Neural progenitor cell (in vitro differentiated cells): ENCODE measurements at regions not wholly inside any gene's neighbourhood (a gene's known extent, or its start where the extent isn't known, plus 50 kb on each side); places are given as distances from the start of the nearest gene placed in this dataset.

ENCODE experiments used
- DNase-seq: peaks from one replicate; pipeline ENCODE4 v3.0.0-alpha.2; 2016; ENCODE audit warnings: low spot score
- H2AFZ ChIP-seq: fragments of 200-600 bp; sonication (generic); replicated peaks from 2 replicates; pipeline ENCODE4 v1.6.1; 2016; ENCODE audit warnings: antibody characterized with exemption
- H3F3A ChIP-seq: fragments of 200-600 bp; sonication (generic); 2 replicates; pipeline ENCODE4 v1.6.1; 2016; ENCODE audit warnings: antibody characterized with exemption, low read depth
- H3K27ac ChIP-seq: fragments of 200-600 bp; sonication (generic); 2 replicates; pipeline ENCODE4 v1.5.1; 2016; ENCODE audit warnings: mild to moderate bottlenecking
- H3K27me3 ChIP-seq: fragments of 200-600 bp; sonication (generic); 2 replicates; pipeline ENCODE4 v1.6.1; 2016; ENCODE audit warnings: mild to moderate bottlenecking, moderate library complexity
- H3K36me3 ChIP-seq: fragments of 200-600 bp; sonication (generic); 2 replicates; pipeline ENCODE4 v1.5.1; 2016
- H3K4me1 ChIP-seq: fragments of 200-600 bp; sonication (generic); 2 replicates; pipeline ENCODE4 v1.6.1; 2016; ENCODE audit warnings: mixed run types
- H3K4me2 ChIP-seq: fragments of 200-600 bp; sonication (generic); 2 replicates; pipeline ENCODE4 v1.6.1; 2016
- H3K4me3 ChIP-seq: fragments of 200-600 bp; sonication (generic); 2 replicates; pipeline ENCODE4 v1.5.1; 2016
- H3K79me2 ChIP-seq: fragments of 200-600 bp; sonication (generic); 2 replicates; pipeline ENCODE4 v1.6.1; 2016; ENCODE audit warnings: low read depth
- H3K9ac ChIP-seq: fragments of 200-600 bp; sonication (generic); 2 replicates; pipeline ENCODE4 v1.6.1; 2016
- H3K9me3 ChIP-seq: fragments of 200-600 bp; sonication (generic); 2 replicates; pipeline ENCODE4 v1.5.1; 2016; ENCODE audit warnings: low read depth
- H4K20me1 ChIP-seq: fragments of 200-600 bp; sonication (generic); 2 replicates; pipeline ENCODE4 v1.6.1; 2016; ENCODE audit warnings: low read depth
- H3K27ac Mint-ChIP-seq: 3 replicates; pipeline ENCODE4 v1.8.0; 2021; ENCODE audit warnings: mixed read lengths
- H3K27me3 Mint-ChIP-seq: 2 replicates; pipeline ENCODE4 v1.8.0; 2022; ENCODE audit warnings: low read depth, mild to moderate bottlenecking, inconsistent platforms, moderate library complexity, mixed read lengths; ENCODE audit not compliant: insufficient read depth
- H3K36me3 Mint-ChIP-seq: 3 replicates; pipeline ENCODE4 v1.8.0; 2021; ENCODE audit warnings: mixed read lengths
- H3K4me1 Mint-ChIP-seq: 3 replicates; pipeline ENCODE4 v1.8.0; 2021; ENCODE audit warnings: mixed read lengths
- H3K4me3 Mint-ChIP-seq: 3 replicates; pipeline ENCODE4 v1.8.0; 2021; ENCODE audit warnings: mild to moderate bottlenecking, moderate library complexity, mixed read lengths
- H3K9me3 Mint-ChIP-seq: 3 replicates; pipeline ENCODE4 v1.8.0; 2020; ENCODE audit warnings: mixed read lengths
- CTCF ChIP-seq: fragments of 200-600 bp; sonication (generic); IDR thresholded peaks from 2 replicates; pipeline ENCODE4 v1.5.1; 2017; ENCODE audit warnings: antibody characterized with exemption, mild to moderate bottlenecking
- EZH2 ChIP-seq: fragments of 200-600 bp; sonication (generic); IDR thresholded peaks from 2 replicates; pipeline ENCODE4 v1.6.1; 2017; ENCODE audit warnings: antibody characterized with exemption, mild to moderate bottlenecking, moderate library complexity
- EZH2phosphoT487 ChIP-seq: fragments of 200-600 bp; sonication (generic); IDR thresholded peaks from 2 replicates; pipeline ENCODE4 v1.6.1; 2017; ENCODE audit warnings: antibody characterized with exemption

- Mint-ChIP-seq H3K36me3 (no peaks in the 10 kb centered on the region), H3K4me3 (no peak overlapping the region), H3K9me3 (peaks cover 2% of the 10 kb centered on the region), H3K27ac (no peak overlapping the region), H3K4me1 (peaks cover 5% of the 10 kb centered on the region), H3K27me3 (peaks cover 3% of the 10 kb centered on the region)
- Histone ChIP-seq H2AFZ (no peak overlapping the region), H3K27me3 (no peaks in the 10 kb centered on the region), H3K9ac (no peak overlapping the region), H3K9me3 (no peaks in the 10 kb centered on the region), H3K4me1 (no peaks in the 10 kb centered on the region), H3K4me3 (no peak overlapping the region), H3K36me3 (no peaks in the 10 kb centered on the region), H4K20me1 (no peaks in the 10 kb centered on the region), H3K79me2 (no peaks in the 10 kb centered on the region), H3K27ac (no peak overlapping the region), H3K4me2 (no peak overlapping the region), H3F3A (no peaks in the 10 kb centered on the region)
- no peak for DNase-seq
- TF ChIP-seq CTCF (no peak), EZH2 (no peak)
Measured at GRCh38 chr14:97873291-97873690, 1076.1 kb downstream of the VRK1 start.

DNA sequence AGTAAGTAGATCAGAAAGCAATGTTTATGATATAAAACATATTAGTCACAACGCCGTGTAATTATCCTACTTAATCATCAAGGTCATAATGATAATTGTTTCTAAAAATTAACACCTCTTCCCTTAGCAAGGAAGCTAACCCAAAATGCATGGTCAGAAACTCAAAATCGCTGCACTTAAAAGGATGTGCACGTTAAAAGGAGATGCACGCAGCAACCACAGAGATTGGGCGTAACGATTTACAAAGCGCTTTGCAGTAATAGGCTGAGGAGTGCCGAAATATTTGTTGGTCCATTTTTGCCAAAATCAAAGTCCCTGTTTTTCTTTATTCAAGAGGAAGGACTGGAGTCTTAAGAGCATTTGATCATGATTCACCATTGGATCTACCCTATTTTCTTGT, 1077.2 kb downstream of the VRK1 start:
- H3K27ac Mint-ChIP-seq, result no peak overlapping the region
- Histone ChIP-seq H3K4me3 (no peak overlapping the region), H3K4me1 (no peaks in the 10 kb centered on the region), H2AFZ (no peak overlapping the region), H3K27me3 (no peaks in the 10 kb centered on the region), H3K9ac (no peak overlapping the region), H4K20me1 (no peaks in the 10 kb centered on the region), H3F3A (no peaks in the 10 kb centered on the region), H3K27ac (no peak overlapping the region), H3K9me3 (no peaks in the 10 kb centered on the region), H3K4me2 (no peak overlapping the region), H3K36me3 (no peaks in the 10 kb centered on the region), H3K79me2 (no peaks in the 10 kb centered on the region)
- H3K36me3 Mint-ChIP-seq, result no peaks in the 10 kb centered on the region
- TF ChIP-seq CTCF (no peak), EZH2phosphoT487 (no peak), EZH2 (no peak)
- no peak for DNase-seq
- peaks cover 3% of the 10 kb centered on the region for H3K27me3 Mint-ChIP-seq
- H3K9me3 Mint-ChIP-seq, result no peaks in the 10 kb centered on the region
- no peak overlapping the region for H3K4me3 Mint-ChIP-seq
- H3K4me1 Mint-ChIP-seq, result no peaks in the 10 kb centered on the region

DNA sequence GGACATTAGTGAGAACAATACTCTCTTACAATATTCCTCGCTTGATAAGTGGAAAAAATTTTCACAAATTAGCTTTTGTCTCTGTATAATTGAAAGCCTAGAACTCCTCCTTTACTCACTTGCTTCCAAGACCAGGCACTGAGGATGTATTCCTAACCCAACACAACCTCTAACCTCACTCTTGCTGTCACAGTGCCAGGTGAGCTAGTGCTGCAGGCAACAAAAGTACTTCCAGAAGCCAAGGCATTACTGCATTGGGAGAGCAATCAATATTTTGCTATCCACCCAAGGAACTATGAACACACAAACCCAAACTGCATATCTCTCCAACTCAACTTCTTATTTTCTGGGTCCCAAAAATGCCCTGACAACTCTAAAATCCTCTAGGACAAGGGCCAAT, 1081.0 kb downstream of the VRK1 start:
- no peaks in the 10 kb centered on the region for H3K36me3 Mint-ChIP-seq
- H3K4me1 Mint-ChIP-seq, result peaks cover 10% of the 10 kb centered on the region
- H3K9me3 Mint-ChIP-seq, result peaks cover 3% of the 10 kb centered on the region
- no peak overlapping the region for H3K4me2 ChIP-seq
- no peak overlapping the region for H3K4me3 Mint-ChIP-seq
- no peak overlapping the region for H2AFZ ChIP-seq
- no peaks in the 10 kb centered on the region for H3K79me2 ChIP-seq
- no peaks in the 10 kb centered on the region for H3K27me3 Mint-ChIP-seq
- no peak overlapping the region for H3K27ac ChIP-seq
- no peak overlapping the region for H3K9ac ChIP-seq
- DNase-seq, result no peak
- H3K36me3 ChIP-seq, result no peaks in the 10 kb centered on the region
- no peak overlapping the region for H3K27ac Mint-ChIP-seq
- H3F3A ChIP-seq, result no peaks in the 10 kb centered on the region
- TF ChIP-seq CTCF, result no peak
- no peak for TF ChIP-seq EZH2
- no peak for TF ChIP-seq EZH2phosphoT487
- no peaks in the 10 kb centered on the region for H3K9me3 ChIP-seq
- H3K4me1 ChIP-seq, result no peaks in the 10 kb centered on the region
- no peaks in the 10 kb centered on the region for H4K20me1 ChIP-seq
- no peaks in the 10 kb centered on the region for H3K27me3 ChIP-seq
- no peak overlapping the region for H3K4me3 ChIP-seq

DNA sequence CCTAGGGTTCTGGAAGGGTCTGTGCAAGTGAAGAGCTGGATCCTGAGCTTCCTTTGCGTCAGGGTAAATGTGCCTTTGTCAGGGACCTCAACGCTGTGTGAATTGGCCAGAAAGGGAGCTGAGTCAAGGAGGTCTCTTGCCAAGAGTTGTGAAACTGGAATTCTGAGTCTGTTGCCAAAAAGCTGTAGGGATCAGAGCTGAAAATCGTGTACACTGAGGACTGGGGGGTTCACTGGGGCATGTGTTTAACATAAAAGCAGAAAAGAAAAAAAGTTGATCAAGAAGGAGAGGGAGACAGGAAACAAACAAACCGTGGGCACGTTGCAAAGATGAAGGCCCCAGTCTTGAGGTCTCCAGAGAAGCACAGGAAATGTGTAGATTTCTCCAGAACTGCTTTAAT, 1081.5 kb downstream of the VRK1 start:
- Mint-ChIP-seq H3K27ac (no peak overlapping the region), H3K9me3 (peaks cover 3% of the 10 kb centered on the region), H3K36me3 (no peaks in the 10 kb centered on the region), H3K27me3 (no peaks in the 10 kb centered on the region), H3K4me3 (no peak overlapping the region), H3K4me1 (peaks cover 15% of the 10 kb centered on the region)
- Histone ChIP-seq H3K4me1 (no peaks in the 10 kb centered on the region), H3K9me3 (no peaks in the 10 kb centered on the region), H3F3A (no peaks in the 10 kb centered on the region), H2AFZ (no peak overlapping the region), H3K4me3 (no peak overlapping the region), H3K36me3 (no peaks in the 10 kb centered on the region), H3K27me3 (no peaks in the 10 kb centered on the region), H3K9ac (no peak overlapping the region), H3K27ac (no peak overlapping the region), H4K20me1 (no peaks in the 10 kb centered on the region), H3K79me2 (no peaks in the 10 kb centered on the region), H3K4me2 (no peak overlapping the region)
- DNase-seq, result no peak
- no peak for TF ChIP-seq CTCF
- TF ChIP-seq EZH2phosphoT487, result no peak
- no peak for TF ChIP-seq EZH2
